Activated gamma-delta T cell treated with Interleukin-2 at 50 U/mL for 16 hours (primary cell): ENCODE measurements at regions not wholly inside any gene's neighbourhood (a gene's known extent, or its start where the extent isn't known, plus 50 kb on each side); places are given as distances from the start of the nearest gene placed in this dataset.

ENCODE experiments used
- DNase-seq: peaks from one replicate; pipeline ENCODE4 v3.0.0-alpha.2; 2020

GRCh38 chr6:105807905-105808304 is 278.2 kb upstream of the PRDM1 start:
- no peak for DNase-seq

GRCh38 chr6:105806486-105806920 is 279.6 kb upstream of the PRDM1 start:
- DNase-seq = no peak

GRCh38 chr6:105805501-105806023 is 280.6 kb upstream of the PRDM1 start:
- DNase-seq = no peak

GRCh38 chr6:105804424-105804823 is 281.7 kb upstream of the PRDM1 start:
- DNase-seq = no peak

- DNase-seq = no peak
These were observed 282.1 kb upstream of the PRDM1 start for GRCh38 chr6:105804000-105804399.

- no peak for DNase-seq
These were observed 282.7 kb upstream of the PRDM1 start for GRCh38 chr6:105803442-105803841.

- no peak for DNase-seq
These were observed 283.4 kb upstream of the PRDM1 start for GRCh38 chr6:105802703-105803102.

- no peak for DNase-seq
These were observed 285.3 kb upstream of the PRDM1 start for GRCh38 chr6:105800871-105801270.

- DNase-seq = no peak
These were observed 285.7 kb upstream of the PRDM1 start for GRCh38 chr6:105800398-105800797.

- no peak for DNase-seq
These were observed 287.1 kb upstream of the PRDM1 start for GRCh38 chr6:105799056-105799455.

- no peak for DNase-seq
These were observed 288.1 kb upstream of the PRDM1 start for GRCh38 chr6:105797983-105798453.

- DNase-seq = no peak
These were observed 288.7 kb upstream of the PRDM1 start for GRCh38 chr6:105797286-105797979.

- DNase-seq = no peak
These were observed 290.1 kb upstream of the PRDM1 start for GRCh38 chr6:105795913-105796517.

GRCh38 chr6:105795366-105795765 is 290.8 kb upstream of the PRDM1 start:
- DNase-seq = no peak

- no peak for DNase-seq
These were observed 291.3 kb upstream of the PRDM1 start for GRCh38 chr6:105794870-105795269.

GRCh38 chr6:105794239-105794638 is 291.9 kb upstream of the PRDM1 start:
- no peak for DNase-seq

- DNase-seq = no peak
These were observed 293.0 kb upstream of the PRDM1 start for GRCh38 chr6:105793130-105793529.

GRCh38 chr6:105791583-105792318 is 294.4 kb upstream of the PRDM1 start:
- no peak for DNase-seq

- no peak for DNase-seq
These were observed 295.0 kb upstream of the PRDM1 start for GRCh38 chr6:105791179-105791578.

- no peak for DNase-seq
These were observed 295.5 kb upstream of the PRDM1 start for GRCh38 chr6:105790635-105791034.

- no peak for DNase-seq
These were observed 296.2 kb upstream of the PRDM1 start for GRCh38 chr6:105789935-105790334.

- DNase-seq = no peak
These were observed 298.4 kb upstream of the PRDM1 start for GRCh38 chr6:105787747-105788146.

GRCh38 chr6:105786890-105787655 is 299.1 kb upstream of the PRDM1 start:
- no peak for DNase-seq
